ENCODE measurements at regions not wholly inside any gene's neighbourhood (a gene's known extent, or its start where the extent isn't known, plus 50 kb on each side); places are given as distances from the start of the nearest gene placed in this dataset.
"Not testable (repeated sequence)": the region's sequence is repeated elsewhere in the genome, so short reads cannot be mapped to it uniquely, and the experiment has no call there.

- DNase-seq: no peak
Measured at GRCh38 chr15:96053781-96054428, 276.6 kb upstream of the NR2F2 start.

- no peak for DNase-seq
Measured at GRCh38 chr15:96054621-96055020, 275.9 kb upstream of the NR2F2 start.

GRCh38 chr15:96058103-96058851 lies 272.2 kb upstream of the NR2F2 start:
- DNase-seq: no peak

GRCh38 chr15:96058852-96059103 lies 271.7 kb upstream of the NR2F2 start:
- DNase-seq: not testable (repeated sequence)

- DNase-seq: not testable (repeated sequence)
Measured at GRCh38 chr15:96060591-96060990, 269.9 kb upstream of the NR2F2 start.

GRCh38 chr15:96064351-96064756 lies 266.1 kb upstream of the NR2F2 start:
- DNase-seq: no peak

- DNase-seq: no peak
Measured at GRCh38 chr15:96066126-96066525, 264.4 kb upstream of the NR2F2 start.

GRCh38 chr15:96066852-96067495 lies 263.5 kb upstream of the NR2F2 start:
- no peak for DNase-seq

GRCh38 chr15:96067677-96068076 lies 262.8 kb upstream of the NR2F2 start:
- no peak for DNase-seq

GRCh38 chr15:96068897-96069296 lies 261.6 kb upstream of the NR2F2 start:
- DNase-seq: no peak

- no peak for DNase-seq
Measured at GRCh38 chr15:96070636-96071035, 259.9 kb upstream of the NR2F2 start.

- no peak for DNase-seq
Measured at GRCh38 chr15:96072821-96073220, 257.7 kb upstream of the NR2F2 start.

GRCh38 chr15:96073908-96074307 lies 256.6 kb upstream of the NR2F2 start:
- no peak for DNase-seq

- DNase-seq: no peak
Measured at GRCh38 chr15:96075895-96076294, 254.6 kb upstream of the NR2F2 start.

- no peak for DNase-seq
Measured at GRCh38 chr15:96076350-96076749, 254.2 kb upstream of the NR2F2 start.

- DNase-seq: no peak
Measured at GRCh38 chr15:96079041-96079440, 251.5 kb upstream of the NR2F2 start.

- DNase-seq: no peak
Measured at GRCh38 chr15:96079882-96080281, 250.6 kb upstream of the NR2F2 start.

- DNase-seq: no peak
Measured at GRCh38 chr15:96086164-96086563, 244.3 kb upstream of the NR2F2 start.

- no peak for DNase-seq
Measured at GRCh38 chr15:96087180-96087884, 243.2 kb upstream of the NR2F2 start.

- no peak for DNase-seq
Measured at GRCh38 chr15:96088650-96089049, 241.8 kb upstream of the NR2F2 start.

GRCh38 chr15:96089405-96090058 lies 241.0 kb upstream of the NR2F2 start:
- DNase-seq: no peak

- DNase-seq: no peak
Measured at GRCh38 chr15:96092186-96092585, 238.3 kb upstream of the NR2F2 start.

GRCh38 chr15:96093063-96093462 lies 237.4 kb upstream of the NR2F2 start:
- no peak for DNase-seq
